ENCODE measurements at regions not wholly inside any gene's neighbourhood (a gene's known extent, or its start where the extent isn't known, plus 50 kb on each side); places are given as distances from the start of the nearest gene placed in this dataset.

DNA sequence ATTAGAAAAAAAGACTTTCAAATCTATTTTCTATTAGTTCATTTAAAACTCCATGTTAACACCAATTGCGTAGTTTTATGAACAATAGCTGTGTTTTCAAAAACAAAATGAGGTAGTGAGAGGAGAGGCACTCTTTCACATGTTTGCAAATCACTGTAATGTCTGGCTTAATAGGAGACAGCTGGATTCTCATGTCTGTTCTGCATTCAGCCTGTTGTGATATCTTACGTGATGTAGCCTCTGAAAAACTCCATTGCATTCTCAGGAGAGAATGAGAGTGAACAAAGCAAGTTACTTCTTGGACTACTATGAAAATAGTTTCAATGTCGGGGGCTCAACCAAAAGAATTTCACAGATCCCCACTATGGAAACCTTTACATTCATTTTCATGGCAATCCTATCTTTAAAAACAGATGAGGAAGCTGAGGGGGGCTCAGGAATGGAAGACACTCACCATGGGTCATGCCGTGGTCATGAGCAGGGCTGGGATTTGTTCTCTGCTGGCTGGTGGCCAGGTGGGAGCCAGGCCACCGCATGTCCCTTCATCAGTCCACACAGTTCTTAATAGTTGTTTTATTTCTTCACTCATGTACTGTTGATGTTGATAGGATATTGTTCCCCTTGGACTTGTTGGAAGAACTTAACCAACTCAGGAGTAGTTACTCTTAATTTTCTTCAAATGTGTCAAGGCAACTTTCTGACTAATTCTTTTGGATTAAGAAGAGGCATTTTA lies 346.2 kb upstream of the FAR2 start:
- H3K4me1 ChIP-seq (ENCODE audit: low read depth), result no peaks in the 10 kb centered on the region
- H3K27me3 ChIP-seq, result no peaks in the 10 kb centered on the region
- H3K27ac ChIP-seq, result no peak overlapping the region
- H3K9me3 ChIP-seq (ENCODE audit: low read depth), result no peaks in the 10 kb centered on the region
- no peak for DNase-seq (ENCODE audit: low read depth in 1 of 2, low spot score in 1 of 2)
- H3K4me3 ChIP-seq, result no peak overlapping the region
- no peaks in the 10 kb centered on the region for H3K36me3 ChIP-seq
- TF ChIP-seq, protein P1, sequence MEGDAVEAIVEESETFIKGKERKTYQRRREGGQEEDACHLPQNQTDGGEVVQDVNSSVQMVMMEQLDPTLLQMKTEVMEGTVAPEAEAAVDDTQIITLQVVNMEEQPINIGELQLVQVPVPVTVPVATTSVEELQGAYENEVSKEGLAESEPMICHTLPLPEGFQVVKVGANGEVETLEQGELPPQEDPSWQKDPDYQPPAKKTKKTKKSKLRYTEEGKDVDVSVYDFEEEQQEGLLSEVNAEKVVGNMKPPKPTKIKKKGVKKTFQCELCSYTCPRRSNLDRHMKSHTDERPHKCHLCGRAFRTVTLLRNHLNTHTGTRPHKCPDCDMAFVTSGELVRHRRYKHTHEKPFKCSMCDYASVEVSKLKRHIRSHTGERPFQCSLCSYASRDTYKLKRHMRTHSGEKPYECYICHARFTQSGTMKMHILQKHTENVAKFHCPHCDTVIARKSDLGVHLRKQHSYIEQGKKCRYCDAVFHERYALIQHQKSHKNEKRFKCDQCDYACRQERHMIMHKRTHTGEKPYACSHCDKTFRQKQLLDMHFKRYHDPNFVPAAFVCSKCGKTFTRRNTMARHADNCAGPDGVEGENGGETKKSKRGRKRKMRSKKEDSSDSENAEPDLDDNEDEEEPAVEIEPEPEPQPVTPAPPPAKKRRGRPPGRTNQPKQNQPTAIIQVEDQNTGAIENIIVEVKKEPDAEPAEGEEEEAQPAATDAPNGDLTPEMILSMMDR (IDR thresholded peaks at IDR 0.05; ENCODE audit: low read depth, low read length), result no peak

- H3K4me3 ChIP-seq, result no peak overlapping the region
- TF ChIP-seq, protein P1 (IDR thresholded peaks at IDR 0.05; ENCODE audit: low read depth, low read length), result no peak
- H3K27me3 ChIP-seq, result no peaks in the 10 kb centered on the region
- DNase-seq (ENCODE audit: low read depth in 1 of 2, low spot score in 1 of 2), result no peak
- no peaks in the 10 kb centered on the region for H3K4me1 ChIP-seq (ENCODE audit: low read depth)
- H3K36me3 ChIP-seq, result no peaks in the 10 kb centered on the region
- H3K9me3 ChIP-seq (ENCODE audit: low read depth), result no peaks in the 10 kb centered on the region
- H3K27ac ChIP-seq, result no peak overlapping the region
These were observed 341.5 kb upstream of the FAR2 start for GRCh38 chr12:28807535-28807934.

GRCh38 chr12:28811457-28811856 lies 337.6 kb upstream of the FAR2 start:
- Histone ChIP-seq H3K27ac (no peak overlapping the region), H3K27me3 (no peaks in the 10 kb centered on the region), H3K36me3 (no peaks in the 10 kb centered on the region), H3K4me1 (ENCODE audit: low read depth) (no peaks in the 10 kb centered on the region), H3K4me3 (no peak overlapping the region), H3K9me3 (ENCODE audit: low read depth) (no peaks in the 10 kb centered on the region)
- TF ChIP-seq, protein P1 (IDR thresholded peaks at IDR 0.05; ENCODE audit: low read depth, low read length), result no peak
- DNase-seq (ENCODE audit: low read depth in 1 of 2, low spot score in 1 of 2), result no peak

DNA sequence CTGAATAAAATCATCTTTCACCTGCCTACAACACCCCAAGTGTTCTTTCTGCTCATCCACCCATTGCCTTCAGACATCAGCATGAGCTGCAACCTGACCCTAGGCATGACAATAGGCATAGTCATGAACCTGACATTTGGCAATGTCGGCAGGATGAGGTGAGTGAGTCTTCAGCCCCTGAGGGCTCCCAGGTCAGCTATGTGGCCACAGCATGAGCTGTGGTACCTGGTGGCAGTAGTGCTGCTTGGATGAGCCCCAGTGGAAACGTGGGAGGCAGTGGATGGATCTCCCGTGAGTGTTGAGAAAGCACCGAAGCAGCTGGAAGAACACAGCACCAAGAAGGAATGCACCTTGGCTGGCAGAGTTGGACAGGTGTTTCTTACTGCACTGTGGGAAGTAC lies 334.8 kb upstream of the FAR2 start:
- H3K36me3 ChIP-seq, result no peaks in the 10 kb centered on the region
- H3K4me3 ChIP-seq, result no peak overlapping the region
- H3K4me1 ChIP-seq (ENCODE audit: low read depth), result no peaks in the 10 kb centered on the region
- TF ChIP-seq, protein P1 (IDR thresholded peaks at IDR 0.05; ENCODE audit: low read depth, low read length), result no peak
- no peaks in the 10 kb centered on the region for H3K27me3 ChIP-seq
- no peak overlapping the region for H3K27ac ChIP-seq
- DNase-seq (ENCODE audit: low read depth in 1 of 2, low spot score in 1 of 2), result no peak
- H3K9me3 ChIP-seq (ENCODE audit: low read depth), result no peaks in the 10 kb centered on the region

DNA sequence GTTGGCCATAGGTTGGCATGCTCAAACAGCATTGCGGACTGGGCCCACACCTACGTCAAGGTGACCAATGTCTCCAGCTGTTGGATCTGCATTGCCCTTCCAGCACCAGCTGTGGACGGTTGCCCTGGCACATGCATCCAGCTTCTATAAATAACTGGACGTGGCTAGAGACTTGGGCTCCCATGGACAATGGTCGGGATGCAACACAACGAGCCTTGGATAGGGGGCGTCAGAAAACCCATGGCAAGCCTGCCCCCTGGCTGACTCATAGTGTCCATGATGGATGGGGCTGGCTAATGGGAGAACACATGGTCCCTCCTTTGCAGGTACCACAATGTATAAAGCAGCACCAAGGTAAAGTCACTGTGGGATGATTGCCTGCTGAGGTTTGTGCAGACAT lies 331.6 kb upstream of the FAR2 start:
- TF ChIP-seq, protein P1 (IDR thresholded peaks at IDR 0.05; ENCODE audit: low read depth, low read length), result no peak
- Histone ChIP-seq H3K36me3 (no peaks in the 10 kb centered on the region), H3K27ac (no peak overlapping the region), H3K4me1 (ENCODE audit: low read depth) (no peaks in the 10 kb centered on the region), H3K4me3 (no peak overlapping the region), H3K9me3 (ENCODE audit: low read depth) (no peaks in the 10 kb centered on the region), H3K27me3 (no peaks in the 10 kb centered on the region)
- DNase-seq (ENCODE audit: low read depth in 1 of 2, low spot score in 1 of 2), result no peak
